CD14-positive monocyte (primary cell): ENCODE measurements at regions not wholly inside any gene's neighbourhood (a gene's known extent, or its start where the extent isn't known, plus 50 kb on each side); places are given as distances from the start of the nearest gene placed in this dataset.

Source experiments
- DNase-seq, 3 donors: peaks; one replicate each; pipeline ENCODE4 v3.0.0-alpha.2; 2011 to 2022
- H2AFZ ChIP-seq: 2 replicates; pipeline ENCODE4 v1.6.0; 2012; ENCODE audit warnings: mild to moderate bottlenecking, low read depth, low read length, inconsistent platforms; ENCODE audit not compliant: insufficient read depth, poor library complexity, severe bottlenecking
- H3K27ac ChIP-seq, 2 donors: 1 replicate in 1 of 2; 2 replicates in 1 of 2; pipeline ENCODE4 v1.5.1; 2012 to 2013; ENCODE audit warnings: low read length in 2 of 2, control low read depth in 1 of 2, inconsistent platforms in 1 of 2, low read depth in 1 of 2, mild to moderate bottlenecking in 1 of 2
- H3K27me3 ChIP-seq, 2 donors: one replicate each; pipeline versions ENCODE4 v1.6.0 to v1.6.1; 2011 to 2013; ENCODE audit warnings: low read length in 2 of 2; ENCODE audit not compliant: control insufficient read depth in 2 of 2, insufficient read depth in 2 of 2
- H3K36me3 ChIP-seq, 2 donors: replicated peaks in 1 of 2; 1 replicate in 1 of 2; 2 replicates in 1 of 2; pipeline versions ENCODE4 v1.5.1 to v1.6.1; 2012 to 2013; ENCODE audit warnings: low read length in 2 of 2, control low read depth in 1 of 2, inconsistent platforms in 1 of 2, mild to moderate bottlenecking in 1 of 2; ENCODE audit not compliant: insufficient read depth in 2 of 2, control insufficient read depth in 1 of 2
- H3K4me1 ChIP-seq, 2 donors: 1 replicate in 1 of 2; 2 replicates in 1 of 2; pipeline versions ENCODE4 v1.5.1 to v1.6.1; 2012 to 2013; ENCODE audit warnings: low read length in 2 of 2, control low read depth in 1 of 2, inconsistent platforms in 1 of 2, mild to moderate bottlenecking in 1 of 2, moderate library complexity in 1 of 2; ENCODE audit not compliant: insufficient read depth in 2 of 2, control insufficient read depth in 1 of 2
- H3K4me2 ChIP-seq: replicated peaks from 2 replicates; pipeline ENCODE3; 2012; ENCODE audit warnings: low read length, moderate library complexity, mild to moderate bottlenecking; ENCODE audit not compliant: poor library complexity, severe bottlenecking; ENCODE audit errors: extremely low read depth
- H3K4me3 ChIP-seq, 3 experiments: fragments of 200-600 bp in 1 of 3; sonication (generic) in 1 of 3; replicated peaks in 1 of 3; 1 replicate in 2 of 3; 2 replicates in 1 of 3; pipeline ENCODE4 v1.5.1; 2011 to 2013; ENCODE audit warnings: low read length in 3 of 3, mild to moderate bottlenecking in 3 of 3, control low read depth in 2 of 3, low read depth in 2 of 3, inconsistent platforms in 1 of 3, moderate library complexity in 1 of 3
- H3K79me2 ChIP-seq: 2 replicates; pipeline ENCODE4 v1.6.0; 2012; ENCODE audit warnings: mild to moderate bottlenecking, control low read depth, inconsistent platforms, low read length, moderate library complexity; ENCODE audit not compliant: insufficient read depth
- H3K9ac ChIP-seq: 2 replicates; pipeline ENCODE4 v1.6.0; 2017; ENCODE audit warnings: low read length, mild to moderate bottlenecking; ENCODE audit not compliant: insufficient read depth, poor library complexity, severe bottlenecking
- H3K9me3 ChIP-seq, 2 donors: replicated peaks in 1 of 2; 1 replicate in 1 of 2; 2 replicates in 1 of 2; pipeline versions ENCODE4 v1.5.1 to v1.6.1; 2012 to 2013; ENCODE audit warnings: low read length in 2 of 2, control low read depth in 1 of 2; ENCODE audit not compliant: control insufficient read depth in 1 of 2, insufficient read depth in 1 of 2
- H4K20me1 ChIP-seq: 2 replicates; pipeline ENCODE4 v1.6.0; 2012; ENCODE audit warnings: mild to moderate bottlenecking, low read length, control low read depth, moderate library complexity; ENCODE audit not compliant: insufficient read depth
- H3K27ac Mint-ChIP-seq, 7 donors: one replicate each; pipeline ENCODE4 v1.8.0; 2020; ENCODE audit warnings: mild to moderate bottlenecking in 7 of 7, mixed read lengths in 7 of 7, moderate library complexity in 6 of 7, inconsistent platforms in 2 of 7
- H3K27me3 Mint-ChIP-seq, 3 donors: one replicate each; pipeline ENCODE4 v1.8.0; 2021 to 2022; ENCODE audit warnings: low read depth in 3 of 3, mild to moderate bottlenecking in 3 of 3, mixed read lengths in 3 of 3, moderate library complexity in 3 of 3, inconsistent platforms in 1 of 3
- H3K36me3 Mint-ChIP-seq, 2 donors: one replicate each; pipeline ENCODE4 v1.8.0; 2020; ENCODE audit warnings: mixed read lengths in 2 of 2, inconsistent platforms in 1 of 2, mild to moderate bottlenecking in 1 of 2
- H3K4me1 Mint-ChIP-seq: one replicate; pipeline ENCODE4 v1.8.0; 2020; ENCODE audit warnings: mild to moderate bottlenecking, mixed read lengths
- H3K4me3 Mint-ChIP-seq, 2 donors: one replicate each; pipeline ENCODE4 v1.8.0; 2020; ENCODE audit warnings: mild to moderate bottlenecking in 2 of 2, mixed read lengths in 2 of 2, moderate library complexity in 1 of 2
- H3K9me3 Mint-ChIP-seq, 7 donors: one replicate each; pipeline ENCODE4 v1.8.0; 2020 to 2022; ENCODE audit warnings: mixed read lengths in 7 of 7, mild to moderate bottlenecking in 6 of 7, moderate library complexity in 6 of 7, inconsistent platforms in 2 of 7
- WGBS: methylation state at CpG from one replicate; pipeline ENCODE4 v1.1.5; 2013; ENCODE audit warnings: missing lambda C conversion rate; ENCODE audit not compliant: insufficient coverage; 5-methylcytosine and 5-hydroxymethylcytosine counted together
- intact Hi-C, 2 donors: fragments of 100-400 bp; cut with micrococcal nuclease; formaldehyde crosslinking; loops; one replicate each; pipeline versions ENCODE4 v1.15.0 to v1.15.1; 2023
- TF ChIP-seq, protein P1 (sequence below): fragments of 200-600 bp; IDR thresholded peaks from one replicate; pipeline ENCODE4 v1.8.0; 2022; ENCODE audit warnings: antibody characterized with exemption, mild to moderate bottlenecking

DNA sequence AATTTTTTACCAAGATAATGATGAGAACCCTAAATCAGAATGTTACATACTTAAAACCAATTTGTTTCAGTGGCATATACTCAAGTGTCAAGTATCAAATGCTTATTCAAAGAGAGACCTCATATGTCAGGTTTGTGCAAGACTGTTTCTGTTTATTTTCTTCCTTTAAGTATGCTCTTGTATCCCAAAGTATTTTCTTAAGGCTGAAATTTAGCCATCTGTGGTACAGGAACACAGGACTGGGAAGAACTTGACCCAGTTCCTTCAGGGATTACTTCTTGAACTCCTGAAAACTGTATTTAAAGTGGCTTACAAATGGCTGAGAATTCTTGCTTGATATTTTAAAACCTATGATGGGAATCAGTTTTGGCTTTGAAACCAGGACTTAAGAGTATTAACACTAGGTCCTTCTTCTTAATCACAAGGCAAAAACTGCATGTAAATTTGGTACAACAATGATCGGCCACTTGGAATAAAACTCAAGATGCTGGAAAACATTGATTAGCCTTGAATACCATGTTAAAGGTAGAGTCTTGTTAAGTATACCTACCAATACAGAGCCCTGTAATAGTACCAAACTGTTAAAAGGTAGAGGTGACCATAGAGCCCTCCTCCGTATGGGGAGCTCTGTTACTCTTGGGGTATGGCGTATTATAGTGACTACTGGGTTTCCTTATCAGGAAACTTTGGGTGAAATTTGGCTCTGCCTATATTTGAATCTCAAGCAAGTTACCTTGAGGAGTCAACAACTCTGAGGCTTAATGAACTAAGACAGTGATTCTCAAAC, 95.9 kb downstream of the BLID start:
- Mint-ChIP-seq H3K27me3 (peaks cover 0 to 3% (median 1%) of the 10 kb centered on the region in 3 donors), H3K36me3 (no peaks in the 10 kb centered on the region), H3K9me3 (peaks cover 0 to 1% (median 0%) of the 10 kb centered on the region in 7 donors), H3K27ac (no peak overlapping the region), H3K4me1 (no peaks in the 10 kb centered on the region), H3K4me3 (no peak overlapping the region)
- Histone ChIP-seq H2AFZ (no peak overlapping the region), H3K4me1 (no peaks in the 10 kb centered on the region), H3K27ac (no peak overlapping the region), H3K27me3 (no peaks in the 10 kb centered on the region), H3K9ac (no peak overlapping the region), H4K20me1 (no peaks in the 10 kb centered on the region), H3K4me3 (no peak overlapping the region), H3K4me2 (no peak overlapping the region), H3K9me3 (no peaks in the 10 kb centered on the region), H3K79me2 (no peaks in the 10 kb centered on the region), H3K36me3 (no peaks in the 10 kb centered on the region)
- intact Hi-C loops: no loop called here
- TF ChIP-seq, protein P1, sequence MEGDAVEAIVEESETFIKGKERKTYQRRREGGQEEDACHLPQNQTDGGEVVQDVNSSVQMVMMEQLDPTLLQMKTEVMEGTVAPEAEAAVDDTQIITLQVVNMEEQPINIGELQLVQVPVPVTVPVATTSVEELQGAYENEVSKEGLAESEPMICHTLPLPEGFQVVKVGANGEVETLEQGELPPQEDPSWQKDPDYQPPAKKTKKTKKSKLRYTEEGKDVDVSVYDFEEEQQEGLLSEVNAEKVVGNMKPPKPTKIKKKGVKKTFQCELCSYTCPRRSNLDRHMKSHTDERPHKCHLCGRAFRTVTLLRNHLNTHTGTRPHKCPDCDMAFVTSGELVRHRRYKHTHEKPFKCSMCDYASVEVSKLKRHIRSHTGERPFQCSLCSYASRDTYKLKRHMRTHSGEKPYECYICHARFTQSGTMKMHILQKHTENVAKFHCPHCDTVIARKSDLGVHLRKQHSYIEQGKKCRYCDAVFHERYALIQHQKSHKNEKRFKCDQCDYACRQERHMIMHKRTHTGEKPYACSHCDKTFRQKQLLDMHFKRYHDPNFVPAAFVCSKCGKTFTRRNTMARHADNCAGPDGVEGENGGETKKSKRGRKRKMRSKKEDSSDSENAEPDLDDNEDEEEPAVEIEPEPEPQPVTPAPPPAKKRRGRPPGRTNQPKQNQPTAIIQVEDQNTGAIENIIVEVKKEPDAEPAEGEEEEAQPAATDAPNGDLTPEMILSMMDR: no peak
- no peak for DNase-seq
- WGBS: no CpG with 5 or more reads among the region's 3 CpGs

DNA sequence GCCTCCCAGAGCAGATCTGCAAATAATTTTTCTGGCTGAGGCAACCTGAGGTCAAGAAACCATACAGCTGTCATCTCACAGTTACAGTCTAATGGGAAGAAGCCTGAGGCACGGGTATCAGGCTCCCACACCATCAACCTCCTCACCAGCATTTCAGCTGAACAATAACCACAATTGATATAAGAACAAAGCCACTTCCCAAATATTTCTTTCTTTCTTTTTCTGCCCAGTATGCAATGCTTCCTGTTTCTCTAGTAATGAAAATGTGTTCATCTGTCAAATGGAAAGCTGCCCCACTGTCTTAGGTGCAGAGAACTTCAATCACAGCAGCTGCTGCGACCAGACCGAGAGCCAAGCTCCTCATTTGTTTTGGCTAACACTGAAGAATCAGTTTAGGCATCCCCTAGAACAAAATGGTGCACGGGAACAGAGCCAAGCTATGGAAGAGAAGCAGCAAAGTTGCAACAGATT, 108.4 kb downstream of the BLID start:
- Histone ChIP-seq H3K9me3 (no peaks in the 10 kb centered on the region), H3K4me3 (peak overlapping the region in 1 of 3 experiments; percentile 56), H3K27me3 (no peaks in the 10 kb centered on the region), H3K4me1 (peaks cover 10 to 15% of the 10 kb centered on the region in 2 donors), H3K4me2 (peak overlapping the region; percentile 42), H3K9ac (no peak overlapping the region), H2AFZ (peak overlapping the region; percentile 61), H4K20me1 (no peaks in the 10 kb centered on the region), H3K27ac (peak overlapping the region in 1 of 2 donors; percentile 48), H3K79me2 (no peaks in the 10 kb centered on the region), H3K36me3 (no peaks in the 10 kb centered on the region)
- Mint-ChIP-seq H3K36me3 (no peaks in the 10 kb centered on the region), H3K4me1 (peaks cover 11% of the 10 kb centered on the region), H3K27ac (peak overlapping the region in 4 of 7 donors; percentile 26 to 86 (median 57)), H3K4me3 (peak overlapping the region; percentile 43 to 86), H3K27me3 (no peaks in the 10 kb centered on the region), H3K9me3 (peaks cover 0 to 7% (median 1%) of the 10 kb centered on the region in 7 donors)
- TF ChIP-seq, protein P1: no peak
- intact Hi-C loops: no loop called here
- 13% methylated on average over 4 of the region's 4 CpGs for whole genome bisulfite sequencing
- no peak for DNase-seq
